HCT116 (cell line): ENCODE measurements at regions not wholly inside any gene's neighbourhood (a gene's known extent, or its start where the extent isn't known, plus 50 kb on each side); places are given as distances from the start of the nearest gene placed in this dataset.

Source experiments
- ATAC-seq: fragments of 200-7000 bp; cut with Tn5 transposase; 2 replicates; pipeline ENCODE4 v1.9.1; 2020; ENCODE audit warnings: mild to moderate bottlenecking, moderate library complexity
- BruUV-seq: library from RNA; stranded (reverse); fragments of 400-500 nt; replicated peaks from 2 replicates; lab custom pipeline; 2021; lab: Mats Ljungman, UMichigan
- CTCF ChIA-PET: fragments of 300-600 bp; sonication (Branson Sonifier 250); formaldehyde crosslinking; loops from one replicate; lab custom pipeline; 2021; ENCODE audit warnings: antibody characterized with exemption; lab: Charles Lee
- POLR2A ChIA-PET: fragments of 300-600, 350-600 bp; sonication (Branson Sonifier 250); formaldehyde crosslinking; loops from one replicate; lab custom pipeline; 2021; ENCODE audit warnings: antibody characterized with exemption; lab: Charles Lee
- RAD21 ChIA-PET, 2 experiments: fragments of 300-600 bp; sonication (Branson Sonifier 250); formaldehyde crosslinking; loops; one replicate each; lab custom pipeline; 2023; ENCODE audit warnings: low total read pairs in 2 of 2; ENCODE audit not compliant: uncharacterized antibody in 2 of 2, unreplicated experiment in 2 of 2, low non-redundant PET in 1 of 2; lab: Charles Lee
- DNase-seq: peaks from one replicate; pipeline ENCODE4 v3.0.0-alpha.2; 2010; ENCODE audit warnings: low read depth, low spot score
- H2AFZ ChIP-seq: fragments of 200-600 bp; shearing (Covaris generic), sonication (generic); 2 replicates; pipeline ENCODE4 v1.6.1; 2017; ENCODE audit warnings: low read depth, mixed run types, mixed read lengths, antibody characterized with exemption, low read length; ENCODE audit not compliant: poor library complexity, severe bottlenecking
- H3K27ac ChIP-seq: 2 replicates; pipeline ENCODE4 v1.5.1; 2012; ENCODE audit warnings: low read depth, low read length
- H3K27me3 ChIP-seq: fragments of 200-600 bp; sonication (generic); 2 replicates; pipeline ENCODE4 v1.6.1; 2016; ENCODE audit warnings: mixed run types, low read length, mixed read lengths; ENCODE audit not compliant: insufficient read depth
- H3K36me3 ChIP-seq, 2 experiments: fragments of 200-500 bp in 1 of 2; fragments of 200-600 bp in 1 of 2; sonication (Bioruptor generic) in 1 of 2; sonication (generic) in 1 of 2; 2 replicates each; pipeline versions ENCODE4 v1.5.1 to v1.6.1; 2014 to 2016; ENCODE audit warnings: low read length in 2 of 2, inconsistent platforms in 1 of 2, mixed read lengths in 1 of 2, mixed run types in 1 of 2; ENCODE audit not compliant: insufficient read depth in 2 of 2, control insufficient read depth in 1 of 2
- H3K4me1 ChIP-seq, 2 experiments: fragments of 200-600 bp in 1 of 2; sonication (generic) in 1 of 2; 2 replicates each; pipeline versions ENCODE4 v1.5.1 to v1.6.1; 2012 to 2017; ENCODE audit warnings: low read length in 2 of 2, inconsistent platforms in 1 of 2, mild to moderate bottlenecking in 1 of 2, mixed read lengths in 1 of 2, mixed run types in 1 of 2, moderate library complexity in 1 of 2; ENCODE audit not compliant: insufficient read depth in 2 of 2, control insufficient read depth in 1 of 2
- H3K4me2 ChIP-seq: fragments of 200-600 bp; sonication (generic); 2 replicates; pipeline ENCODE4 v1.6.1; 2017; ENCODE audit warnings: mixed run types, low read length, mixed read lengths
- H3K4me3 ChIP-seq, 2 experiments: fragments of 200-600 bp in 1 of 2; sonication (generic) in 1 of 2; replicated peaks in 1 of 2; 2 replicates each; pipeline ENCODE4 v1.5.1; 2011 to 2016; ENCODE audit warnings: low read length in 2 of 2, control low read depth in 1 of 2, low read depth in 1 of 2, mild to moderate bottlenecking in 1 of 2, mixed read lengths in 1 of 2, mixed run types in 1 of 2
- H3K79me2 ChIP-seq: fragments of 200-600 bp; sonication (generic); 2 replicates; pipeline ENCODE4 v1.6.1; 2017; ENCODE audit warnings: mild to moderate bottlenecking, mixed run types, low read length, moderate library complexity, mixed read lengths; ENCODE audit not compliant: insufficient read depth
- H3K9ac ChIP-seq: fragments of 200-600 bp; sonication (generic); 2 replicates; pipeline ENCODE4 v1.6.1; 2016; ENCODE audit warnings: low read length, mixed read lengths
- H3K9me2 ChIP-seq: fragments of 200-600 bp; sonication (generic), shearing (Covaris generic); 2 replicates; pipeline ENCODE4 v1.6.1; 2017; ENCODE audit warnings: mixed run types, mild to moderate bottlenecking, moderate library complexity; ENCODE audit not compliant: insufficient read depth
- H3K9me3 ChIP-seq, 2 experiments: fragments of 200-500 bp in 1 of 2; fragments of 200-600 bp in 1 of 2; sonication (Bioruptor generic) in 1 of 2; sonication (generic) in 1 of 2; 2 replicates each; pipeline ENCODE4 v1.6.1; 2014 to 2017; ENCODE audit warnings: low read length in 2 of 2, mixed read lengths in 2 of 2, inconsistent platforms in 1 of 2, low read depth in 1 of 2, mild to moderate bottlenecking in 1 of 2, mixed run types in 1 of 2, moderate library complexity in 1 of 2; ENCODE audit not compliant: control insufficient read depth in 1 of 2, insufficient read depth in 1 of 2
- H4K20me1 ChIP-seq: fragments of 200-600 bp; sonication (generic), shearing (Covaris generic); 2 replicates; pipeline ENCODE4 v1.6.1; 2017; ENCODE audit warnings: mixed run types, mild to moderate bottlenecking, moderate library complexity; ENCODE audit not compliant: insufficient read depth
- CBX3 ChIP-seq: IDR thresholded peaks from 2 replicates; pipeline ENCODE4 v1.6.1; 2012; ENCODE audit warnings: low read depth
- EZH2phosphoT487 ChIP-seq: fragments of 200-600 bp; IDR thresholded peaks from 2 replicates; pipeline ENCODE4 v1.6.1; 2018; ENCODE audit warnings: antibody characterized with exemption, borderline replicate concordance
- MAX ChIP-seq: IDR thresholded peaks from 2 replicates; pipeline ENCODE4 v1.6.1; 2012
- SP1 ChIP-seq: IDR thresholded peaks from 2 replicates; pipeline ENCODE4 v1.6.1; 2012; ENCODE audit warnings: low read depth
- SRF ChIP-seq: IDR thresholded peaks from 2 replicates; pipeline ENCODE4 v1.6.1; 2012; ENCODE audit warnings: low read depth
- TCF7L2 ChIP-seq: IDR thresholded peaks from 2 replicates; pipeline ENCODE4 v1.7.0; 2011; ENCODE audit warnings: borderline replicate concordance, inconsistent platforms; ENCODE audit not compliant: insufficient read depth, insufficient read length; ENCODE audit errors: extremely low read depth
- ZBTB33 ChIP-seq: IDR thresholded peaks from 2 replicates; pipeline ENCODE4 v1.6.1; 2011; ENCODE audit warnings: mild to moderate bottlenecking, low read length, moderate library complexity; ENCODE audit not compliant: insufficient replicate concordance; ENCODE audit errors: extremely low read depth
- intact Hi-C: fragments of 100-400 bp; cut with micrococcal nuclease; formaldehyde crosslinking; loops from 2 replicates; pipeline ENCODE4 v1.10.0; 2022

- intact Hi-C loops, result no loop called here
- H3K27me3 ChIP-seq, result no peaks in the 10 kb centered on the region
- no TSS peak for BruUV-seq
Observed at GRCh38 chr3:186427627-186428281, 65.7 kb upstream of the DGKG start.

More at GRCh38 chr3:186427627-186428281, 65.7 kb upstream of the DGKG start:
- no peak for DNase-seq
- Histone ChIP-seq H2AFZ (no peak overlapping the region), H4K20me1 (no peaks in the 10 kb centered on the region), H3K4me3 (no peak overlapping the region), H3K4me2 (no peak overlapping the region), H3K27ac (no peak overlapping the region), H3K9me3 (no peaks in the 10 kb centered on the region), H3K9me2 (no peaks in the 10 kb centered on the region), H3K4me1 (no peaks in the 10 kb centered on the region), H3K9ac (no peak overlapping the region), H3K79me2 (no peaks in the 10 kb centered on the region), H3K36me3 (no peaks in the 10 kb centered on the region)
- ChIA-PET RAD21 (no interaction called here), CTCF (no interaction called here), POLR2A (no interaction called here)
- TF ChIP-seq EZH2phosphoT487, result no peak
- TF ChIP-seq SP1, result no peak
- TF ChIP-seq TCF7L2, result no peak
- TF ChIP-seq SRF, result no peak
- TF ChIP-seq ZBTB33, result no peak
- no peak for TF ChIP-seq MAX
- no peak for TF ChIP-seq CBX3
- ATAC-seq, result no peak
